OCI-LY1 (cell line): ENCODE measurements at regions not wholly inside any gene's neighbourhood (a gene's known extent, or its start where the extent isn't known, plus 50 kb on each side); places are given as distances from the start of the nearest gene placed in this dataset.

ENCODE experiments used
- H2AFZ ChIP-seq: fragments of 200-600 bp; sonication (generic), shearing (Covaris generic); 2 replicates; pipeline ENCODE4 v1.6.0; 2014; ENCODE audit warnings: antibody characterized with exemption, mild to moderate bottlenecking, low read length
- H3F3A ChIP-seq: fragments of 200-600 bp; sonication (generic), shearing (Covaris generic); 2 replicates; pipeline ENCODE4 v1.6.0; 2014; ENCODE audit warnings: mild to moderate bottlenecking, antibody characterized with exemption, low read length, moderate library complexity; ENCODE audit not compliant: insufficient read depth
- H3K27ac ChIP-seq: fragments of 200-600 bp; sonication (generic); 2 replicates; pipeline ENCODE4 v1.5.1; 2014; ENCODE audit warnings: low read length, mixed run types, mild to moderate bottlenecking, low read depth; ENCODE audit not compliant: poor library complexity, severe bottlenecking
- H3K27me3 ChIP-seq: fragments of 200-600 bp; sonication (generic); 2 replicates; pipeline ENCODE4 v1.6.0; 2014; ENCODE audit warnings: antibody characterized with exemption, mild to moderate bottlenecking, low read length, moderate library complexity; ENCODE audit not compliant: insufficient read depth
- H3K36me3 ChIP-seq: fragments of 200-600 bp; sonication (generic); 2 replicates; pipeline ENCODE4 v1.6.1; 2014; ENCODE audit warnings: mild to moderate bottlenecking, antibody characterized with exemption, low read length, moderate library complexity, mixed read lengths; ENCODE audit not compliant: insufficient read depth
- H3K4me1 ChIP-seq: fragments of 200-600 bp; sonication (generic); 2 replicates; pipeline ENCODE4 v1.5.1; 2014; ENCODE audit warnings: mild to moderate bottlenecking, low read length, moderate library complexity; ENCODE audit not compliant: insufficient read depth, severe bottlenecking
- H3K4me2 ChIP-seq: fragments of 200-600 bp; sonication (generic), shearing (Covaris generic); 2 replicates; pipeline ENCODE4 v1.6.1; 2014; ENCODE audit warnings: low read length
- H3K4me3 ChIP-seq: fragments of 200-600 bp; sonication (generic); 2 replicates; pipeline ENCODE4 v1.5.1; 2014; ENCODE audit warnings: low read length, low read depth, mild to moderate bottlenecking, mixed read lengths; ENCODE audit not compliant: poor library complexity, severe bottlenecking
- H3K79me2 ChIP-seq: fragments of 200-600 bp; shearing (Covaris generic); 2 replicates; pipeline ENCODE4 v1.6.1; 2016; ENCODE audit warnings: mixed run types, low read length, mixed read lengths; ENCODE audit not compliant: insufficient read depth
- H3K9ac ChIP-seq: fragments of 200-600 bp; sonication (generic), shearing (Covaris generic); 2 replicates; pipeline ENCODE4 v1.6.1; 2014; ENCODE audit warnings: mild to moderate bottlenecking, low read length, mixed read lengths
- H3K9me2 ChIP-seq: fragments of 200-600 bp; sonication (generic), shearing (Covaris generic); 2 replicates; pipeline ENCODE4 v1.6.1; 2014; ENCODE audit warnings: low read depth, mild to moderate bottlenecking, low read length, mixed read lengths
- H3K9me3 ChIP-seq: fragments of 200-600 bp; shearing (Covaris generic); 2 replicates; pipeline ENCODE4 v1.6.1; 2014; ENCODE audit warnings: low read length, mixed read lengths
- H4K20me1 ChIP-seq: fragments of 200-600 bp; sonication (generic), shearing (Covaris generic); 2 replicates; pipeline ENCODE4 v1.6.0; 2016; ENCODE audit warnings: mild to moderate bottlenecking, low read length; ENCODE audit not compliant: insufficient read depth
- EZH2 ChIP-seq: fragments of 200-600 bp; sonication (generic), shearing (Covaris generic); IDR thresholded peaks from 2 replicates; pipeline ENCODE4 v1.8.0; 2017; ENCODE audit warnings: borderline replicate concordance, mixed run types, mild to moderate bottlenecking, antibody characterized with exemption, low read length, moderate library complexity, mixed read lengths
- TF ChIP-seq, protein P1 (sequence below): fragments of 200-600 bp; sonication (generic), shearing (Covaris generic); IDR thresholded peaks from 2 replicates; pipeline ENCODE4 v1.5.1; 2017; ENCODE audit warnings: mild to moderate bottlenecking, antibody characterized with exemption, low read length, moderate library complexity, mixed read lengths

DNA sequence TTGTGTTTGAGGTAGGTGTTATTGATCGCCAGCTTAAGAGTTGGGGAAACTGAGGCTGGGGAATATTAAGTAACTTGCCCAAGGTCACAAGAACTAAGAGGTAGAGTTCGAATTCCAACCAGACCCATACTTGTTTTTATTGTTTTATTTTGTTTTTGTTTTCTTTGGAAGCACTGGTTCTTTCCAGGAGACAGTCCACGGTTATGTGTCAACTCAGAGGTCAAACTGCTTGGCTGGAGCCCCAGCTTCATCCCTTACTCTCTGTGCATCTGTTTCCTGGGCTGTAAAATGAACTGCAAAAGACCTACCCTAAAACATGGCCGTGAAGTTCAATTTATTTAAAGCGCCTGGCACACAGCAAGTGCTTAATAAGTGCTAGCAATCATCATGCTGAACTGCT lies 74.4 kb upstream of the MAP1LC3B2 start:
- Histone ChIP-seq H3K36me3 (no peaks in the 10 kb centered on the region), H3K4me1 (no peaks in the 10 kb centered on the region), H3K4me2 (no peak overlapping the region), H3F3A (no peaks in the 10 kb centered on the region), H4K20me1 (no peaks in the 10 kb centered on the region), H3K27me3 (no peaks in the 10 kb centered on the region), H3K79me2 (no peaks in the 10 kb centered on the region), H3K4me3 (no peak overlapping the region), H2AFZ (no peak overlapping the region), H3K27ac (no peak overlapping the region), H3K9ac (no peak overlapping the region), H3K9me3 (no peaks in the 10 kb centered on the region), H3K9me2 (no peaks in the 10 kb centered on the region)
- no peak for TF ChIP-seq EZH2
- TF ChIP-seq, protein P1, sequence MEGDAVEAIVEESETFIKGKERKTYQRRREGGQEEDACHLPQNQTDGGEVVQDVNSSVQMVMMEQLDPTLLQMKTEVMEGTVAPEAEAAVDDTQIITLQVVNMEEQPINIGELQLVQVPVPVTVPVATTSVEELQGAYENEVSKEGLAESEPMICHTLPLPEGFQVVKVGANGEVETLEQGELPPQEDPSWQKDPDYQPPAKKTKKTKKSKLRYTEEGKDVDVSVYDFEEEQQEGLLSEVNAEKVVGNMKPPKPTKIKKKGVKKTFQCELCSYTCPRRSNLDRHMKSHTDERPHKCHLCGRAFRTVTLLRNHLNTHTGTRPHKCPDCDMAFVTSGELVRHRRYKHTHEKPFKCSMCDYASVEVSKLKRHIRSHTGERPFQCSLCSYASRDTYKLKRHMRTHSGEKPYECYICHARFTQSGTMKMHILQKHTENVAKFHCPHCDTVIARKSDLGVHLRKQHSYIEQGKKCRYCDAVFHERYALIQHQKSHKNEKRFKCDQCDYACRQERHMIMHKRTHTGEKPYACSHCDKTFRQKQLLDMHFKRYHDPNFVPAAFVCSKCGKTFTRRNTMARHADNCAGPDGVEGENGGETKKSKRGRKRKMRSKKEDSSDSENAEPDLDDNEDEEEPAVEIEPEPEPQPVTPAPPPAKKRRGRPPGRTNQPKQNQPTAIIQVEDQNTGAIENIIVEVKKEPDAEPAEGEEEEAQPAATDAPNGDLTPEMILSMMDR, result no peak

DNA sequence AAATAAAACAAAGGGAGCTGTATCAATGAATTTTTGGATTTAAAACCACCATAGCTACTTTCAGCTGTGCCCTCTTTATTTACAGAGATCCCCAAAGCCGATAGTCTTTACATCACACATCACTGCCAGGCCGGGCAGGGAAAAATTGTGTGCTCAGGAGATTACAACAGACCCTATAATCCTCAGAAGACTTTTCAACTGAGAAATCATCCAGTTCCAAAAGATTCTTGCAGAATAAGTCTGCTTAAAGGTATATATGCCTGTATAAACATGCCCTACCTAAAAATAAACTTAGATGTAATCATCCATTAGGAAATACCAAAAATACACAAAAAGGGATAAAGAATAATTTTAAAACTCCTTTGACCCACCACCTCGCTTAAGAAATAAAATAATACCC lies 70.1 kb upstream of the MAP1LC3B2 start:
- Histone ChIP-seq H3K79me2 (no peaks in the 10 kb centered on the region), H4K20me1 (no peaks in the 10 kb centered on the region), H3K27me3 (peaks cover 6% of the 10 kb centered on the region; the same call in 1 of the 2 replicates), H3K27ac (no peak overlapping the region), H3K36me3 (no peaks in the 10 kb centered on the region; the same call in 1 of the 2 replicates), H3K9me2 (no peaks in the 10 kb centered on the region), H2AFZ (no peak overlapping the region), H3K4me1 (no peaks in the 10 kb centered on the region), H3F3A (no peaks in the 10 kb centered on the region), H3K4me3 (no peak overlapping the region), H3K9ac (no peak overlapping the region), H3K9me3 (no peaks in the 10 kb centered on the region), H3K4me2 (no peak overlapping the region)
- TF ChIP-seq EZH2, result no peak
- TF ChIP-seq, protein P1, result no peak

DNA sequence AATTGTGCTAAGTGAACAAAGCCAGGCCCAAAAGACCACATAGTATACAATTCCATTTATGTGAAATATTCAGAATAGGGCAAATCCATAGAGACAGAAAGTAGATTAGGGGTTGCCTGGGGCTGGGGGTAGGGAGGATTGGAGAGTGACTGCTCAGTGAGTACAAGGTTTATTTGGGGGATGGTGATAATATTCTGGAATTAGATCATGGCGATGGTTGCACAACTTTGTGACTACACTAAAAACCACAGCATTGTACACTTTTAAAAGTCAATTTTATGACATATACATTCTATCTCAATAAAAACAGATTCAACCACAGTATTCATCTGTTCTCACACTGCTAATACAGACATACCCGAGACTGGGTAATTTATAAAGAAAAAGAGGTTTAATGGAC lies 68.7 kb upstream of the MAP1LC3B2 start:
- no peaks in the 10 kb centered on the region for H4K20me1 ChIP-seq
- H3K4me1 ChIP-seq, result no peaks in the 10 kb centered on the region
- no peaks in the 10 kb centered on the region for H3K9me3 ChIP-seq
- H3F3A ChIP-seq, result no peaks in the 10 kb centered on the region
- no peak overlapping the region for H3K9ac ChIP-seq
- H3K79me2 ChIP-seq, result no peaks in the 10 kb centered on the region
- no peak overlapping the region for H3K4me3 ChIP-seq
- peaks cover 6% of the 10 kb centered on the region; the same call in 1 of the 2 replicates for H3K27me3 ChIP-seq
- no peak overlapping the region for H2AFZ ChIP-seq
- H3K27ac ChIP-seq, result no peak overlapping the region
- no peaks in the 10 kb centered on the region for H3K9me2 ChIP-seq
- H3K4me2 ChIP-seq, result no peak overlapping the region
- H3K36me3 ChIP-seq, result no peaks in the 10 kb centered on the region; the same call in 1 of the 2 replicates
- no peak for TF ChIP-seq EZH2
- TF ChIP-seq, protein P1, result no peak
